GM12872 (cell line): ENCODE measurements at regions not wholly inside any gene's neighbourhood (a gene's known extent, or its start where the extent isn't known, plus 50 kb on each side); places are given as distances from the start of the nearest gene placed in this dataset.

Experiments used
- CTCF ChIP-seq: IDR thresholded peaks from 3 replicates; pipeline ENCODE4 v1.5.1; 2011; ENCODE audit warnings: low read depth, mild to moderate bottlenecking, low read length, moderate library complexity; ENCODE audit not compliant: insufficient read depth

GRCh38 chr21:17352996-17353655, 159.7 kb upstream of the CXADR start:
- TF ChIP-seq CTCF = no peak

- TF ChIP-seq CTCF = no peak
Observed at GRCh38 chr21:17359781-17360180, 153.1 kb upstream of the CXADR start.

GRCh38 chr21:17368748-17369363, 144.0 kb upstream of the CXADR start:
- TF ChIP-seq CTCF = no peak

- no peak for TF ChIP-seq CTCF
Observed at GRCh38 chr21:17370263-17370662, 142.6 kb upstream of the CXADR start.

- no peak for TF ChIP-seq CTCF
Observed at GRCh38 chr21:17370916-17371315, 141.9 kb upstream of the CXADR start.

- no peak for TF ChIP-seq CTCF
Observed at GRCh38 chr21:17371450-17371849, 141.4 kb upstream of the CXADR start.

- no peak for TF ChIP-seq CTCF
Observed at GRCh38 chr21:17372200-17372599, 140.6 kb upstream of the CXADR start.

- no peak for TF ChIP-seq CTCF
Observed at GRCh38 chr21:17386498-17386897, 126.3 kb upstream of the CXADR start.
